ENCODE measurements at regions not wholly inside any gene's neighbourhood (a gene's known extent, or its start where the extent isn't known, plus 50 kb on each side); places are given as distances from the start of the nearest gene placed in this dataset.

DNA sequence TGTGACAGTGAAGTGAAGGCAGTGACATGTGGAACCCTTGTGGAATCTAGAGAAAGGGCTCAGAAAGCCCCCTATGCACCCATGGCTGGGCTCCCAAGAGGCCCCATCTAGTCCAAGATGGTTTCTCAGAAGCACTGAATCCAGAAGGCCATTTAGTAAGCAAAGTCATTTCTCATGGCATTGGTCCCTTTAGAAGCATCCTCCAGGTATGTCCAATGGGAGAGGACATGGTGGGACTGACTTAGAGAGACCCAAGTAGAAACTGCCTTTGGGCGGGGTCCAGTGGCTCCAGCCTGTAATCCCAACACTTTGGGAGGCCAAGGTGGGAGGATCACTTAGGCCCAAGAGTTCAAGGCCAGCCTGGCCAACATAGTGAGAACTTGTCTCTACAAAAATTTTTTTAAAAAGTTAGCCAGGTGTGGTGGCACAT is 72.5 kb upstream of the RMDN2 start:
- no peak for TF ChIP-seq POLR2AphosphoS5 (IDR thresholded peaks at IDR 0.05; ENCODE audit: low read depth, low read length)
- no peak for TF ChIP-seq POLR2A (IDR thresholded peaks at IDR 0.05; ENCODE audit: low read depth, low read length)
- no peak for TF ChIP-seq TAF1 (IDR thresholded peaks at IDR 0.05; ENCODE audit: borderline replicate concordance, low read depth, low read length)

Measured in GM12892 (cell line).